Thoracic aorta (tissue), 2 donors: ENCODE measurements at regions not wholly inside any gene's neighbourhood (a gene's known extent, or its start where the extent isn't known, plus 50 kb on each side); places are given as distances from the start of the nearest gene placed in this dataset.

ENCODE experiments used
- ATAC-seq: fragments of 150-250 bp; one replicate; pipeline ENCODE4 v1.8.0; 2017; ENCODE audit warnings: low read depth; ENCODE audit not compliant: insufficient number of reproducible peaks, low FRiP score
- DNase-seq: peaks from one replicate; pipeline ENCODE4 v3.0.0-alpha.2; 2020; ENCODE audit warnings: low spot score
- H3K27ac ChIP-seq, 2 donors: fragments of 200-600 bp; sonication (generic); 1 replicate in 1 of 2; 2 replicates in 1 of 2; pipeline ENCODE4 v1.5.1; 2016; ENCODE audit warnings: mild to moderate bottlenecking in 2 of 2, moderate library complexity in 2 of 2
- H3K27me3 ChIP-seq: fragments of 200-600 bp; sonication (generic); replicated peaks from 2 replicates; pipeline ENCODE4 v1.6.0; 2016; ENCODE audit warnings: mild to moderate bottlenecking; ENCODE audit not compliant: insufficient read depth
- H3K36me3 ChIP-seq: fragments of 200-600 bp; sonication (generic); one replicate; pipeline ENCODE4 v1.5.1; 2016
- H3K4me1 ChIP-seq, 2 donors: fragments of 200-600 bp; sonication (generic); 1 replicate in 1 of 2; 2 replicates in 1 of 2; pipeline versions ENCODE4 v1.5.1 to v1.6.0; 2016; ENCODE audit warnings: low read depth in 2 of 2, mild to moderate bottlenecking in 1 of 2; ENCODE audit not compliant: control insufficient read depth in 1 of 2
- H3K4me3 ChIP-seq: fragments of 200-600 bp; sonication (generic); 2 replicates; pipeline ENCODE4 v1.5.1; 2016; ENCODE audit warnings: mild to moderate bottlenecking
- H3K9me3 ChIP-seq: fragments of 200-600 bp; sonication (generic); 2 replicates; pipeline ENCODE4 v1.5.1; 2016
- CTCF ChIP-seq: fragments of 200-600 bp; sonication (generic); IDR thresholded peaks from one replicate; pipeline ENCODE4 v1.5.1; 2019; ENCODE audit warnings: antibody characterized with exemption

- DNase-seq (no peak), ATAC-seq (no peak)
- no peak overlapping the region for H3K4me3 ChIP-seq
- H3K36me3 ChIP-seq, result no peaks in the 10 kb centered on the region
- no peak for TF ChIP-seq CTCF
- H3K4me1 ChIP-seq, result peaks cover 0 to 4% of the 10 kb centered on the region in 2 donors
- H3K9me3 ChIP-seq, result no peaks in the 10 kb centered on the region
- no peak overlapping the region for H3K27ac ChIP-seq
- no peaks in the 10 kb centered on the region for H3K27me3 ChIP-seq
Observed at GRCh38 chr13:80727321-80727975, 386.5 kb upstream of the SPRY2 start.

GRCh38 chr13:80726868-80727267, 385.9 kb upstream of the SPRY2 start:
- no peaks in the 10 kb centered on the region for H3K9me3 ChIP-seq
- ATAC-seq (no peak), DNase-seq (no peak)
- no peak for TF ChIP-seq CTCF
- H3K4me3 ChIP-seq, result no peak overlapping the region
- H3K27me3 ChIP-seq, result no peaks in the 10 kb centered on the region
- H3K4me1 ChIP-seq, result peaks cover 0 to 4% of the 10 kb centered on the region in 2 donors
- H3K27ac ChIP-seq, result no peak overlapping the region
- H3K36me3 ChIP-seq, result no peaks in the 10 kb centered on the region

GRCh38 chr13:80721689-80722088, 380.8 kb upstream of the SPRY2 start:
- no peak for ATAC-seq
- no peak for TF ChIP-seq CTCF

GRCh38 chr13:80718970-80719369, 378.0 kb upstream of the SPRY2 start:
- no peak for ATAC-seq
- Histone ChIP-seq H3K4me1 (no peaks in the 10 kb centered on the region), H3K9me3 (no peaks in the 10 kb centered on the region), H3K27ac (no peak overlapping the region), H3K4me3 (no peak overlapping the region), H3K36me3 (no peaks in the 10 kb centered on the region), H3K27me3 (no peaks in the 10 kb centered on the region)
- no peak for TF ChIP-seq CTCF
- no peak for DNase-seq

More at GRCh38 chr13:80721689-80722088, 380.8 kb upstream of the SPRY2 start:
- Histone ChIP-seq H3K4me3 (no peak overlapping the region), H3K4me1 (no peaks in the 10 kb centered on the region), H3K27ac (no peak overlapping the region), H3K9me3 (no peaks in the 10 kb centered on the region), H3K36me3 (no peaks in the 10 kb centered on the region), H3K27me3 (no peaks in the 10 kb centered on the region)
- no peak for DNase-seq

- Histone ChIP-seq H3K4me3 (no peak overlapping the region), H3K27me3 (no peaks in the 10 kb centered on the region), H3K4me1 (no peaks in the 10 kb centered on the region), H3K36me3 (no peaks in the 10 kb centered on the region), H3K9me3 (no peaks in the 10 kb centered on the region), H3K27ac (no peak overlapping the region)
- no peak for DNase-seq
- ATAC-seq, result no peak
- TF ChIP-seq CTCF, result no peak
Observed at GRCh38 chr13:80717776-80718175, 376.9 kb upstream of the SPRY2 start.
